Neural cell (in vitro differentiated cells): ENCODE measurements at regions not wholly inside any gene's neighbourhood (a gene's known extent, or its start where the extent isn't known, plus 50 kb on each side); places are given as distances from the start of the nearest gene placed in this dataset.
"Not testable (repeated sequence)": the region's sequence is repeated elsewhere in the genome, so short reads cannot be mapped to it uniquely, and the experiment has no call there.

ENCODE experiments used
- H2AFZ ChIP-seq: fragments of 200-600, 300-800 bp; sonication (generic), shearing (Covaris generic); 2 replicates; pipeline ENCODE4 v1.6.0; 2014; ENCODE audit warnings: low read depth, mild to moderate bottlenecking, antibody characterized with exemption, low read length, moderate library complexity
- H3F3A ChIP-seq: fragments of 200-600 bp; shearing (Covaris generic); 2 replicates; pipeline ENCODE4 v1.6.1; 2016; ENCODE audit warnings: mild to moderate bottlenecking, moderate library complexity, mixed read lengths, antibody characterized with exemption, low read length; ENCODE audit not compliant: insufficient read depth, poor library complexity, severe bottlenecking
- H3K27ac ChIP-seq: fragments of 200-600, 300-800 bp; sonication (generic), shearing (Covaris generic); 2 replicates; pipeline ENCODE4 v1.5.1; 2014; ENCODE audit warnings: mild to moderate bottlenecking, low read length, moderate library complexity
- H3K27me3 ChIP-seq: fragments of 300-800, 200-600 bp; sonication (generic), shearing (Covaris generic); 2 replicates; pipeline ENCODE4 v1.6.0; 2014; ENCODE audit warnings: mild to moderate bottlenecking, low read depth, low read length, moderate library complexity; ENCODE audit not compliant: insufficient read depth
- H3K36me3 ChIP-seq: fragments of 300-800, 200-600 bp; sonication (generic), shearing (Covaris generic); 2 replicates; pipeline ENCODE4 v1.5.1; 2014; ENCODE audit warnings: mild to moderate bottlenecking, antibody characterized with exemption, low read length, moderate library complexity; ENCODE audit not compliant: insufficient read depth
- H3K4me2 ChIP-seq: fragments of 300-800, 200-600 bp; sonication (generic), shearing (Covaris generic); 2 replicates; pipeline ENCODE4 v1.6.0; 2014; ENCODE audit warnings: mild to moderate bottlenecking, low read length
- H3K4me3 ChIP-seq: fragments of 300-800, 200-600 bp; sonication (generic), shearing (Covaris generic); 2 replicates; pipeline ENCODE4 v1.5.1; 2014; ENCODE audit warnings: mild to moderate bottlenecking, low read length, moderate library complexity
- H3K79me2 ChIP-seq: fragments of 200-600 bp; shearing (Covaris generic); replicated peaks from 2 replicates; pipeline ENCODE4 v1.6.0; 2014; ENCODE audit warnings: mild to moderate bottlenecking, low read length, moderate library complexity; ENCODE audit not compliant: insufficient read depth
- H3K9ac ChIP-seq: fragments of 300-800, 200-600 bp; sonication (generic), shearing (Covaris generic); 2 replicates; pipeline ENCODE4 v1.6.1; 2016; ENCODE audit warnings: mild to moderate bottlenecking, low read length, mixed read lengths
- H3K9me2 ChIP-seq: fragments of 200-600 bp; shearing (Covaris generic); 2 replicates; pipeline ENCODE4 v1.6.1; 2016; ENCODE audit warnings: mild to moderate bottlenecking, low read length, mixed read lengths; ENCODE audit not compliant: insufficient read depth
- H3K9me3 ChIP-seq: fragments of 200-600, 300-800 bp; sonication (generic), shearing (Covaris generic); 2 replicates; pipeline ENCODE4 v1.6.1; 2016; ENCODE audit warnings: mild to moderate bottlenecking, mixed run types, low read length, moderate library complexity, mixed read lengths
- H4K20me1 ChIP-seq: fragments of 200-600 bp; shearing (Covaris generic); 2 replicates; pipeline ENCODE4 v1.6.1; 2016; ENCODE audit warnings: mild to moderate bottlenecking, mixed run types; ENCODE audit not compliant: insufficient read depth

GRCh38 chr2:87547966-87548365, 199.9 kb upstream of the PLGLB2 start:
- H2AFZ ChIP-seq, H3K9ac ChIP-seq, H3K4me3 ChIP-seq, H3F3A ChIP-seq, H3K9me3 ChIP-seq, H3K79me2 ChIP-seq, H3K36me3 ChIP-seq, H3K4me2 ChIP-seq, H3K27me3 ChIP-seq, H3K9me2 ChIP-seq, H4K20me1 ChIP-seq, H3K27ac ChIP-seq: not testable (repeated sequence)

DNA sequence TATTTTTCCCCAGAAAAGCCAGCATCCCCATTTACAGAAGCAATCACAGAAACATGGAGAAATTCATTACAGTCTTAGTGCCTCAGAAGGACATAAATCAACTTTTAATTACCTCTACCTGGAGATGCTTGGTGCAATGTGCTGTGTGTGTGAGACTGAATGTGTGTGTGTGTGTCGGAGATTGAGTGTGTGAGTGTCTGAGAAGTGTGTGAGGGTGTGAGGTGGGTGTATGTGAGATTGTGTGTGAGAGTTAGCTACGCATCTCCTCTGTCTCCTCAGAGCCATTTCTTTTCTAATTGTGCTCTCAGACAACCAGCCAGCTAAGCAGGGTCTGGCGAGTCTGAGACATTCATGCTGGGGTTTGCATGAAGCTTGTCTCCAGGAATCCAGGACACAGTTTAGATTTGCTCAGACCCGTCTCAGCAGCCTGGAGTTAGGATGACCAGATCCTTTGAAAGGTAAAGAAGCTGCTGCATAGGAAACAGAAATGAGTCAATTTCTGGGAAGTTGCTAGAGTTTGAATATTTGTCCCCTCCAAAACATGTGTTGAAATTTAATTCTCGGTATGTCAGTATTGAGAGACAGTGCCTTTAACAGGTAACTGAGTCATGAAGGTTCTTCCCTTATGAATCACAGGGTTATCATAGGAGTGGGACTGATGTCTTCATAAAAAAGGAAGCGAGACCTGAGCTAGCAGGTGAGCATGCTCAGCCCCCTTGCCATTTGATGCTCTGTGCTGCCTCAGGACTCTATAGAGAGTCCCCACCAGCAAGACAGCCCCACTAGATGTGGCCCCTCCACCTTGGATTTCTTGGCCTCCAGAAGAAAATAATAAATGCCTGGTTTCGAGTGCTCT, 199.0 kb upstream of the PLGLB2 start:
- not testable (repeated sequence) for H3K79me2 ChIP-seq, H4K20me1 ChIP-seq, H2AFZ ChIP-seq, H3K27me3 ChIP-seq, H3K9ac ChIP-seq, H3K4me2 ChIP-seq, H3F3A ChIP-seq, H3K36me3 ChIP-seq, H3K4me3 ChIP-seq, H3K9me3 ChIP-seq, H3K9me2 ChIP-seq, H3K27ac ChIP-seq

DNA sequence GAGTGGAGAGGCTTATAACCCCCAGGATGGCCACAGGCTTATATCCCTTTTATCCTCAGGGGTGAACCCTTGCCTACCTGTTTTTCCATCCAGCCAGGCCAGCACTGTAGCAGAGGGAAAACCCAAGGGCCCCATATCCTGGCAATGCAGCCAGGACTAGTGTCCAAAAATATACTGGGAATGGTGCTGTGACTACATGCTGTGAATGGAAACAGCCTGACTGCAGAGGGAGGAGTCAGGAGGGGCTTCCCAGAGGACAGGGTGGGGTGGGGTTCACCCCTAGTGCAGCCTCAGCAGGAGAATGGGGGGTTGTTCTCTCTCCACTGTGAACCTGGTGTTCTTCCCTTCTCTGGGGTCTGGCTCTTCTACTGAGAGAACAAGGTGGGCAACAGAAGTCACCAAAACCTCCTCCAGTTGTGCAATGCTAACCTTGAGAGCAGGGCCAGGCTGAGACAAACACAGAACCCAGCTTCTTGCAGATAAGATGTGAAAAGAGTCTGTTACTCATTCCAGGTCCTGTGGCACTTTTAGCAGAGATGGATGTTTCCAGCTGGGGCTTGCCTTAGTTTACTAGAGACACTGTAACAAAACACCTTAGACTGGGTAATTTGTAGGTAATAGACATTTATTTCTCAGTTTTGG, 198.2 kb upstream of the PLGLB2 start:
- H4K20me1 ChIP-seq, H3K4me3 ChIP-seq, H3K36me3 ChIP-seq, H3K27me3 ChIP-seq, H3K9me3 ChIP-seq, H3K27ac ChIP-seq, H3K79me2 ChIP-seq, H3K9ac ChIP-seq, H2AFZ ChIP-seq, H3F3A ChIP-seq, H3K9me2 ChIP-seq, H3K4me2 ChIP-seq: not testable (repeated sequence)

DNA sequence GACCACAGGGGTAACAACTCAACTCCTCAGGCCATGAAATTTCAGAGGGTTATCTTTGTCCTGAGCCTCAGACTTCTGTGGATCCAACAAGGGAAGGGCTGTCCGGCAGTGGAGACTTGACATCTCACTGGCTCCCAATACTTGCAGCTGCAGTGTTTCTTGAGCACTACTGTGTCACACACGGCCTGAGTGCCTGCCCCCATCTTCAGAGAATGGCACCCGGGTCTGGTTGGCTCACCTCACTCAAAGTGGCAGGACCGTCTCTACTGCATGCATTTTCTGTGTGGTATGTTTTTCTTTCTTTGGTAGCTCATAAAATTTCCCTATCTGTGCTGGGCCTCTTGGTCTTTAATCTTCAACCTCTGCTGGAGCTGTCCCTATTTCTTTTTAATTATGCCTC, 193.2 kb upstream of the PLGLB2 start:
- H3K27ac ChIP-seq, H3K9me3 ChIP-seq, H3K9ac ChIP-seq, H3K4me3 ChIP-seq, H3K4me2 ChIP-seq, H3K9me2 ChIP-seq, H2AFZ ChIP-seq, H3K36me3 ChIP-seq, H3F3A ChIP-seq, H3K79me2 ChIP-seq, H3K27me3 ChIP-seq, H4K20me1 ChIP-seq: not testable (repeated sequence)

- not testable (repeated sequence) for H3K9ac ChIP-seq, H3K9me2 ChIP-seq, H2AFZ ChIP-seq, H3K79me2 ChIP-seq, H3K36me3 ChIP-seq, H3K27me3 ChIP-seq, H3K4me2 ChIP-seq, H3F3A ChIP-seq, H3K4me3 ChIP-seq, H4K20me1 ChIP-seq, H3K9me3 ChIP-seq, H3K27ac ChIP-seq
These were observed 192.8 kb upstream of the PLGLB2 start for GRCh38 chr2:87555082-87555481.

DNA sequence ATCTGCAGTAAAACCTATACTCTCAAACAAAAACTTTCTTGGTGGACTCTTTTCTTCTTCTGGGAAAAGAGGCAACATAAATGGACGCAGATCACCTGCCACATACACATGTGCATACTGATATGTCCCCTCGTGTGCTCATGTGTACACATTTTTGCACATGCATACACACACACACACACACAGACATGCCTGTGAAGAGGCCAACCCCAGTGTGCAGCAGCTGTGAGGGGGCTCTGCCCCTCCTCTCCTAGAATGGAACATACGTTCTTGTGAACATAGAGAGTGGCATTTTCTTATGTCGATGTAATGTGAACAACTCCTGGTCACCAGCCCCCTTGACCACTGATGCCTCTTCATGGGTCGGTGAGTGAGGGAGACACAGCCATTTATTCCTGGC, 188.9 kb upstream of the PLGLB2 start:
- not testable (repeated sequence) for H3K27me3 ChIP-seq, H4K20me1 ChIP-seq, H3K27ac ChIP-seq, H3K79me2 ChIP-seq, H3K4me3 ChIP-seq, H3K36me3 ChIP-seq, H3K9ac ChIP-seq, H3F3A ChIP-seq, H3K9me2 ChIP-seq, H3K9me3 ChIP-seq, H2AFZ ChIP-seq, H3K4me2 ChIP-seq

- not testable (repeated sequence) for H3K9me3 ChIP-seq, H4K20me1 ChIP-seq, H3K9me2 ChIP-seq, H3K27me3 ChIP-seq, H2AFZ ChIP-seq, H3K36me3 ChIP-seq, H3K79me2 ChIP-seq, H3K9ac ChIP-seq, H3F3A ChIP-seq, H3K4me3 ChIP-seq, H3K4me2 ChIP-seq, H3K27ac ChIP-seq
These were observed 188.2 kb upstream of the PLGLB2 start for GRCh38 chr2:87559735-87560134.

GRCh38 chr2:87565116-87565515, 182.8 kb upstream of the PLGLB2 start:
- not testable (repeated sequence) for H3K9ac ChIP-seq, H3K79me2 ChIP-seq, H3K4me3 ChIP-seq, H3K36me3 ChIP-seq, H3F3A ChIP-seq, H4K20me1 ChIP-seq, H3K9me2 ChIP-seq, H3K9me3 ChIP-seq, H2AFZ ChIP-seq, H3K27me3 ChIP-seq, H3K27ac ChIP-seq, H3K4me2 ChIP-seq
